ENCODE measurements at regions not wholly inside any gene's neighbourhood (a gene's known extent, or its start where the extent isn't known, plus 50 kb on each side); places are given as distances from the start of the nearest gene placed in this dataset.

- TF ChIP-seq GATA2 (CRISPR knock-in tag; IDR thresholded peaks at IDR 0.05) (no peak), USF1 (IDR thresholded peaks at IDR 0.05; ENCODE audit: borderline replicate concordance, low read depth) (no peak), ZBTB33 (IDR thresholded peaks at IDR 0.05; ENCODE audit: borderline replicate concordance, low read depth) (no peak), CTCF (IDR thresholded peaks at IDR 0.05) (no peak), SMC3 (IDR thresholded peaks at IDR 0.05; ENCODE audit: low read depth, low read length) (no peak)
These were observed 381.4 kb downstream of the GADD45G start for GRCh38 chr9:89986190-89986589.

Measured in SK-N-SH (cell line).